Endothelial cell of umbilical vein (primary cell): ENCODE measurements at regions not wholly inside any gene's neighbourhood (a gene's known extent, or its start where the extent isn't known, plus 50 kb on each side); places are given as distances from the start of the nearest gene placed in this dataset.
"Not testable (repeated sequence)": the region's sequence is repeated elsewhere in the genome, so short reads cannot be mapped to it uniquely, and the experiment has no call there.

ENCODE experiments used
- BruUV-seq: library from RNA; stranded (reverse); fragments of 400-500 nt; replicated peaks from 2 replicates; lab custom pipeline; 2021; lab: Mats Ljungman, UMichigan
- CTCF ChIA-PET: fragments of 300-600, 350-600 bp; sonication (Branson Sonifier 250); formaldehyde crosslinking; loops from one replicate; lab custom pipeline; 2021; ENCODE audit warnings: antibody characterized with exemption, inconsistent platforms; lab: Charles Lee
- POLR2A ChIA-PET: fragments of 300-600, 350-600 bp; sonication (Branson Sonifier 250); formaldehyde crosslinking; loops from one replicate; lab custom pipeline; 2021; ENCODE audit warnings: antibody characterized with exemption, inconsistent platforms; lab: Charles Lee
- DNase-seq: peaks from one replicate; pipeline ENCODE4 v3.0.0-alpha.2; 2011; ENCODE audit warnings: low read depth, low spot score
- FAIRE-seq: peaks from 2 replicates; lab custom pipeline; 2011; peaks lifted over from hg19 to GRCh38; lab: Jason Lieb, UNC
- H2AFZ ChIP-seq: 2 replicates; pipeline ENCODE4 v1.6.0; 2012; ENCODE audit warnings: low read depth, low read length, control low read depth, inconsistent platforms
- H3K27ac ChIP-seq: 2 replicates; pipeline ENCODE4 v1.5.1; 2011; ENCODE audit warnings: low read depth, mild to moderate bottlenecking, control low read depth, low read length, moderate library complexity; ENCODE audit not compliant: insufficient read depth
- H3K27me3 ChIP-seq, 2 experiments: 2 replicates each; pipeline versions ENCODE4 v1.6.0 to v1.6.1; 2011; ENCODE audit warnings: low read length in 2 of 2, mixed read lengths in 1 of 2; ENCODE audit not compliant: control insufficient read depth in 2 of 2, insufficient read depth in 2 of 2
- H3K36me3 ChIP-seq, 2 experiments: 2 replicates in 1 of 2; 3 replicates in 1 of 2; pipeline ENCODE4 v1.5.1; 2011; ENCODE audit warnings: low read length in 2 of 2, mild to moderate bottlenecking in 1 of 2, moderate library complexity in 1 of 2; ENCODE audit not compliant: control insufficient read depth in 2 of 2, insufficient read depth in 2 of 2; ENCODE audit errors: extremely low read depth in 1 of 2
- H3K4me1 ChIP-seq: 3 replicates; pipeline ENCODE4 v1.5.1; 2011; ENCODE audit warnings: mild to moderate bottlenecking, low read length; ENCODE audit not compliant: control insufficient read depth, insufficient read depth; ENCODE audit errors: extremely low read depth
- H3K4me2 ChIP-seq: 2 replicates; pipeline ENCODE4 v1.6.1; 2011; ENCODE audit warnings: low read length, control low read depth, mixed read lengths; ENCODE audit not compliant: insufficient read depth
- H3K4me3 ChIP-seq, 3 experiments: fragments of 200-600 bp in 1 of 3; sonication (generic), shearing (Covaris generic) in 1 of 3; replicated peaks in 1 of 3; 2 replicates each; pipeline ENCODE4 v1.5.1; 2011 to 2016; ENCODE audit warnings: control low read depth in 3 of 3, low read length in 3 of 3, mild to moderate bottlenecking in 2 of 3, inconsistent platforms in 1 of 3, low read depth in 1 of 3, moderate library complexity in 1 of 3; ENCODE audit not compliant: insufficient read depth in 1 of 3
- H3K79me2 ChIP-seq: 2 replicates; pipeline ENCODE4 v1.6.0; 2012; ENCODE audit warnings: low read length, inconsistent platforms; ENCODE audit not compliant: control insufficient read depth, insufficient read depth
- H3K9ac ChIP-seq: replicated peaks from 2 replicates; pipeline ENCODE3; 2011; ENCODE audit warnings: low read length, control low read depth; ENCODE audit not compliant: insufficient read depth; ENCODE audit errors: extremely low read depth
- H3K9me1 ChIP-seq: replicated peaks from 3 replicates; pipeline ENCODE4 v1.6.0; 2011; ENCODE audit warnings: mild to moderate bottlenecking, low read length; ENCODE audit not compliant: control insufficient read depth, insufficient read depth; ENCODE audit errors: extremely low read depth
- H3K9me3 ChIP-seq: replicated peaks from 2 replicates; pipeline ENCODE4 v1.5.1; 2012; ENCODE audit warnings: low read length, inconsistent platforms; ENCODE audit not compliant: control insufficient read depth, insufficient read depth
- H4K20me1 ChIP-seq: replicated peaks from 2 replicates; pipeline ENCODE3; 2011; ENCODE audit warnings: mild to moderate bottlenecking, low read length; ENCODE audit not compliant: control insufficient read depth, insufficient read depth; ENCODE audit errors: extremely low read depth
- EZH2 ChIP-seq: IDR thresholded peaks from 2 replicates; pipeline ENCODE4 v1.6.1; 2012; ENCODE audit warnings: borderline replicate concordance, low read depth, mild to moderate bottlenecking, moderate library complexity, low read length, inconsistent platforms; ENCODE audit not compliant: severe bottlenecking
- FOS ChIP-seq: IDR thresholded peaks from 2 replicates; pipeline ENCODE4 v1.6.1; 2011; ENCODE audit warnings: mild to moderate bottlenecking, low read length, moderate library complexity, borderline replicate concordance; ENCODE audit not compliant: insufficient read depth
- GATA2 ChIP-seq: IDR thresholded peaks from 2 replicates; pipeline ENCODE4 v1.7.0; 2011; ENCODE audit warnings: low read depth, mild to moderate bottlenecking, moderate library complexity, mixed read lengths, low read length; ENCODE audit not compliant: insufficient read length, insufficient read depth
- JUN ChIP-seq: IDR thresholded peaks from 2 replicates; pipeline ENCODE4 v1.6.1; 2011; ENCODE audit warnings: borderline replicate concordance, low read depth; ENCODE audit not compliant: insufficient read length, insufficient read depth
- MAX ChIP-seq: IDR thresholded peaks from 2 replicates; pipeline ENCODE4 v1.6.1; 2011; ENCODE audit not compliant: insufficient read depth, insufficient read length
- MYC ChIP-seq: IDR thresholded peaks from one replicate; pipeline ENCODE4 v1.6.1; 2011; ENCODE audit warnings: mild to moderate bottlenecking, low read depth, low read length
- POLR2A ChIP-seq: IDR thresholded peaks from 2 replicates; pipeline ENCODE4 v1.6.1; 2012; ENCODE audit warnings: low read depth, mild to moderate bottlenecking, control low read depth, low read length
- POLR2AphosphoS5 ChIP-seq: IDR thresholded peaks from 2 replicates; pipeline ENCODE4 v1.6.1; 2012; ENCODE audit warnings: low read depth, mild to moderate bottlenecking, control low read depth, low read length, moderate library complexity; ENCODE audit not compliant: insufficient read depth
- dilution Hi-C: fragments of 300-500 bp; cut with MboI; formaldehyde crosslinking; loops from one replicate; pipeline ENCODE4 v1.15.0; 2019; ENCODE audit warnings: low sequenced_read_pairs; ENCODE audit not compliant: extremely low pct_ligation_motif_present
- intact Hi-C: fragments of 100-400 bp; cut with micrococcal nuclease; formaldehyde crosslinking; loops from one replicate; pipeline ENCODE4 v1.10.0; 2022
- TF ChIP-seq, protein P1 (sequence below), 2 donors: IDR thresholded peaks; 1 replicate in 1 of 2; 2 replicates in 1 of 2; pipeline ENCODE4 v1.5.1; 2011; ENCODE audit warnings: low read length in 2 of 2, mild to moderate bottlenecking in 2 of 2, moderate library complexity in 2 of 2, control low read depth in 1 of 2, inconsistent platforms in 1 of 2, low read depth in 1 of 2; ENCODE audit not compliant: insufficient read depth in 1 of 2; ENCODE audit errors: extremely low read depth in 1 of 2

GRCh38 chr2:23055251-23055650, 329.7 kb upstream of the KLHL29 start:
- TF ChIP-seq POLR2AphosphoS5 (no peak), MAX (no peak), MYC (no peak), JUN (no peak), FOS (no peak), POLR2A (no peak), GATA2 (no peak), EZH2 (no peak)
- TF ChIP-seq, protein P1, sequence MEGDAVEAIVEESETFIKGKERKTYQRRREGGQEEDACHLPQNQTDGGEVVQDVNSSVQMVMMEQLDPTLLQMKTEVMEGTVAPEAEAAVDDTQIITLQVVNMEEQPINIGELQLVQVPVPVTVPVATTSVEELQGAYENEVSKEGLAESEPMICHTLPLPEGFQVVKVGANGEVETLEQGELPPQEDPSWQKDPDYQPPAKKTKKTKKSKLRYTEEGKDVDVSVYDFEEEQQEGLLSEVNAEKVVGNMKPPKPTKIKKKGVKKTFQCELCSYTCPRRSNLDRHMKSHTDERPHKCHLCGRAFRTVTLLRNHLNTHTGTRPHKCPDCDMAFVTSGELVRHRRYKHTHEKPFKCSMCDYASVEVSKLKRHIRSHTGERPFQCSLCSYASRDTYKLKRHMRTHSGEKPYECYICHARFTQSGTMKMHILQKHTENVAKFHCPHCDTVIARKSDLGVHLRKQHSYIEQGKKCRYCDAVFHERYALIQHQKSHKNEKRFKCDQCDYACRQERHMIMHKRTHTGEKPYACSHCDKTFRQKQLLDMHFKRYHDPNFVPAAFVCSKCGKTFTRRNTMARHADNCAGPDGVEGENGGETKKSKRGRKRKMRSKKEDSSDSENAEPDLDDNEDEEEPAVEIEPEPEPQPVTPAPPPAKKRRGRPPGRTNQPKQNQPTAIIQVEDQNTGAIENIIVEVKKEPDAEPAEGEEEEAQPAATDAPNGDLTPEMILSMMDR (IDR thresholded peaks at IDR 0.05; ENCODE audit: extremely low read depth in 1 of 2, insufficient read depth in 1 of 2, low read depth in 1 of 2, low read length in 2 of 2): no peak

DNA sequence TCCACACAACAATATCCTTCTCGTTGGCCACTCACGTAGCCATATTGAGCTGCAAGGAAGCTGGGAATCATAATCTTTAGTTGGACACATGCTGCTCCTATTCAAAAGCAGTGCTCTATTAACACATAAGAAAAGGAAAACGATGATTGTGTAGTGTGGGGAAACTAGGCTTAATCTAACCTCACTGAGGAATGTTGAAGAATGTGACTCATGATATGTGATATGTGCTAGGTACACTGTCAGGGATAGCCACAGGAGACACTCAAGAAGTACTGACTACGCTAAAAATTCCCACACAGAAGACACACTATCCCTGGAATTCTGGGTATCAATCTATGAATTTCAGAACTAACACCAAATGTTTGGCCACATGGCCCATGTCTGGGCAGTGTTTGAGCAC, 328.1 kb upstream of the KLHL29 start:
- H3K27me3 ChIP-seq, FAIRE-seq, H3K4me3 ChIP-seq, intact Hi-C loops, H3K4me2 ChIP-seq, DNase-seq, H3K79me2 ChIP-seq, H4K20me1 ChIP-seq, H3K36me3 ChIP-seq, H3K9ac ChIP-seq, H3K4me1 ChIP-seq, H3K9me1 ChIP-seq, POLR2A ChIA-PET, dilution Hi-C loops, BruUV-seq, H3K27ac ChIP-seq, CTCF ChIA-PET, H2AFZ ChIP-seq, H3K9me3 ChIP-seq: not testable (repeated sequence)

More at GRCh38 chr2:23055251-23055650, 329.7 kb upstream of the KLHL29 start:
- dilution Hi-C loops (no loop called here), intact Hi-C loops (no loop called here)
- DNase-seq (no peak), FAIRE-seq (no peak)
- H3K9me1 ChIP-seq: no peaks in the 10 kb centered on the region
- peaks cover 4% of the 10 kb centered on the region for H3K9me3 ChIP-seq
- H3K4me2 ChIP-seq: no peak overlapping the region
- H3K27ac ChIP-seq: no peak overlapping the region
- no peaks in the 10 kb centered on the region for H3K27me3 ChIP-seq
- ChIA-PET POLR2A (no interaction called here), CTCF (no interaction called here)
- no peaks in the 10 kb centered on the region for H4K20me1 ChIP-seq
- H2AFZ ChIP-seq: no peak overlapping the region
- no peaks in the 10 kb centered on the region for H3K79me2 ChIP-seq
- H3K36me3 ChIP-seq: no peaks in the 10 kb centered on the region
- no peak overlapping the region for H3K9ac ChIP-seq
- H3K4me3 ChIP-seq: no peak overlapping the region
- BruUV-seq: no TSS peak
- no peaks in the 10 kb centered on the region for H3K4me1 ChIP-seq
